Non-pigmented ciliary epithelial cell (primary cell): ENCODE measurements at regions not wholly inside any gene's neighbourhood (a gene's known extent, or its start where the extent isn't known, plus 50 kb on each side); places are given as distances from the start of the nearest gene placed in this dataset.
A peak's percentile ranks its signal among the peaks of the same experiment; 100 is the strongest.

ENCODE experiments used
- DNase-seq: peaks from one replicate; pipeline ENCODE4 v3.0.0-alpha.2; 2010; ENCODE audit warnings: low read depth

GRCh38 chr4:119746951-119747350 is 118.3 kb upstream of the PDE5A start:
- DNase-seq = no peak

- DNase-seq = no peak
These were observed 116.7 kb upstream of the PDE5A start for GRCh38 chr4:119745351-119745750.

GRCh38 chr4:119744580-119744979 is 116.0 kb upstream of the PDE5A start:
- no peak for DNase-seq

DNA sequence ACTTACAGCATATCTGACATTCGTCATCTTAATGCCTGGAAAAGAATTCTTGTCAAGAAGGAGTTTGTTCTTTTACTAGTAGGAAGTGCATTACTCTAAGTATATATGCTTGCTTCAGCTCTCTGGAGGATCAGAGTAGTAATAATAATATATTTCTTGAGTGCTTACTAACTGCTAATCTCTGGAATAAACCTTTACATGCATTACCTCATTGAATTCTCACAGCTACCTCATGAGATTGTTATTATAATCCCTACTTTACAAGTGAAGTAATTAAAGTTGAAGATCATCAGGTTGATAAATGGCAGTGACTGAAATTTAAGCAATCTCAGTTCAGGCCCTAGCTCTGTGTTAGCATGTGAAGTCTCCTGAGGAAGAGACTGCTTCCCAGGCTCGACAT is 115.0 kb upstream of the PDE5A start:
- no peak for DNase-seq

DNA sequence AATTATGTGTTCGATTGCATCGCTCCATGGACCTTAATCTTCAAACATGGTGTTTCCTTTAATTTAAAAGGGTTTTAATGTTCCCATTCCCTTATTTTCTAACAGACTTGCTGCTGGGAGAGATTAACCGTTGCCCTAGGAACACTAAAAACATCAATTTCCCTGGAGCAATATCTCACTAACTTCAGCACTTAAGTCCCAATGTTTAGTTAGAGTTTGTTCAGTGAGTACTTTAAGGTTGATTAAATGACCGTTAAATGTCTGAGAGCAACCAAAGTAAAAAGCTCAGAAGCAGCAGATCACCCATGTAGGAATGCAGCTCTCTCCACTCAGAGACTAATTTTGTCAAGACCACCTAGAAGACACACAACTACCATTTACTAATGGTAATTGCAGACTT is 111.2 kb upstream of the PDE5A start:
- no peak for DNase-seq

DNA sequence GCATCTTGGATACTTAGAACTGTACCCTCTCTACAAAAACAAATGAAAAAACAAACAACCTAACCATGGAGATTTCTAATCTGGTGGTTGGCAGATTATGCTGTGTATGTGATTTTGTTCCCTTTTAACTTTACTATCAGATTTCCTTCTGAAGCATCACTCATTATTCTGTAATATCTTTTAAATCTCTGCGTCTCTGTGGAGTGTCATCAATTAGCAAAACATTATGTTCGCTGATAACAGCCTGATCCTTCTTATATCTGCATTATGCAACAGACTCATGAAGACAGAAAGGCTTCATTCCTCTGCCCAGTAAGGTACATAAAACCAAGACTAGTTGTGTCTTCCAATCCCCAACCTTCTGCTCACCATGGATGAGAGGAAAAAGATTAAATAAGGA is 110.3 kb upstream of the PDE5A start:
- no peak for DNase-seq

DNA sequence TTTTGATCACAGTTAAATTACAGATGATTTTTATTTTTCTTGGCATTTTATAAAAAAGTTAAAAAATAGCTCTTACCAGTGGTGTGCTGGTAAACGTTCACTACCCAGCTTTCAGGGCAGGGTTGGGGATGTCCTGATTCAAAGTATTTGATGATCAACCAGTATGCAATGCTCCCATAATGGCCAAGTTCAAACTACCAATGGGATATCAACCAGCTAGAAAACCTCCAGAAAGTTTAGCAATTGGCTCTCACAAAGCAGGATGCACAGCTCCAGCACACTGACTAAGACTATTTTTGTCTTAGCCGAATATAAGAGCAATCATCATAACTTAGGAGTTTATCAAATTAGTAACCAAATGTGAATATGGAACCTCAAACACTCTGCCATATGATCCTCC is 108.0 kb upstream of the PDE5A start:
- DNase-seq = no peak

GRCh38 chr4:119735165-119735651 is 106.6 kb upstream of the PDE5A start:
- DNase-seq = peak; percentile 96

GRCh38 chr4:119733431-119733830 is 104.8 kb upstream of the PDE5A start:
- DNase-seq = no peak

- DNase-seq = no peak
These were observed 103.2 kb upstream of the PDE5A start for GRCh38 chr4:119731778-119732177.

- DNase-seq = no peak
These were observed 102.6 kb upstream of the PDE5A start for GRCh38 chr4:119731146-119731742.

- no peak for DNase-seq
These were observed 102.0 kb upstream of the PDE5A start for GRCh38 chr4:119730671-119730950.

GRCh38 chr4:119729835-119730670 is 101.4 kb upstream of the PDE5A start:
- peak; percentile 97 for DNase-seq

DNA sequence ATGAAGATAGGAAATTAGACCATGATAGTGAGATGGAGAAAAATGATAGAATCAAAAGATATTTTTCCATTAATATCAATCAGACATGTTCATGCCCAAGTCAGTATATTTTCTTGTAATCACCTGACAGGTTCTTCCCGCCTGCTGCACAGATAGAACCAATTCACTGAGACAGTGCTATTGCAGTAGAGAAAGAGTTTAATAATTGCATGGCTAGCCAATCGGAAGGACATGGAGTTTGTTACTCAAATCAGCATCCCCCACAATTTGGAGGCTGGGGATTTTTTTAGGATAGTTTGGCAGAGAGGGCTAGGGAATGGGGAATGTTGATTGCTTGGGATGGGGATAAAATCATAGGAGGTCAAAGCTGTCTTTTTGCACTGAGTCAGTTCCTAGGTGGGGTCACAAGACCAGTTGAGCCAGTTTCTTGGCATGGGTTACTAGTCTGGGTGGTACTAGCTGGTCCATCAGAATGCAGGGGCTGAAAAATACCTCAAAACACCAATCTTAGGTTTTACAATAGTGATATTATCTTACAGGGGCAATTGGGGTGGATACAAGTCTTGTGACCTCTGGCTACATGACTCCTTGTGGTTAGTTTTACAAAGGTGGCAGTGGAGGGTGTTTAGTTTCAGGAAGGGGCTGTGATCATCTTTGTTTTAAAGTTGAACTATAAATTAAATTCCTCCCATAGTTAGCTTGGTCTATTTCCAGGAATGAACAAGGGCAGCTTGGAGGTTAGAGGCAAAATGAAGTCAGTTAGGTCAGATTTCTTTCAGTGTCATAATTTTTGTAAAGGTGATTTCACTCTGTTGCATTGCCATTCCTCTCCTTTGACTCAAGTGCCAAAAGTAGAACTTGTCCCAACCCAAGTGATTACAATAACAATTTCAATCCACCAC is 100.3 kb upstream of the PDE5A start:
- DNase-seq = no peak

DNA sequence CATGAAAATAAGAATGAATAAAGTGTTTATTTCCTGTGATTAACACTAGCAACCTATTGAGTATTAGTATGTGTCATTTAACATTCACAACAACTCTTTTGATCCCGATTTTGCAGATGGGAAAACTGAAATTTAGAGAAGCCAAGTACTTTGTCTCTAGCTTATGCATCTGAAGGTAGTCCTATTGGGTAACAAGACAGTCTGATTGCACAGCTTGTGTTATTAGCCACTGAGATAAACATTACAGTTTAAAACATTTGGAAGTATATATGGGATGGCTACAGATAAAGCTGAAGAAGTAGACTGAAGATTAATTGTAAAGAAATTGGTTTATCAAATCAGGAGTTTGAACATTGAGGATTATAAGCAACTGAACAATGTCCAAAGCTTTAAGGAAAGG is 99.6 kb upstream of the PDE5A start:
- no peak for DNase-seq

DNA sequence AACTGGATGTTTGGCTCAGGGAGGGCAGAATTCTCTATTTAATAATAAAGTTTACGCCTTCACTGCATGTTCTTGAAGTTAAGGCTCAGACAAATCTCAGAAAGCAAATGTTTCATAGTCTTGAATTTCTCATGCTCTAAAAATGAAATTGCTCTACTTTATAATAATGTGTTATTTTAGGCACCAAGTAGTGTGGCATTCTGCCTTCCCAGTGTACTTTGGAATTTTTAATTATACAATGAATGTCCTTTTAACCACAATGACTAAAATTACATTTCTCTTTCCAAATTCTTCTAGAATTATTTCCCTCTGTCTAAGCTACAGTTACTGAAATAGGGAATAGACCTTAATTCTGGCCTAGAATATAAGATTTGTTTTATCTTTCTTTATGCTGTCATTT is 97.9 kb upstream of the PDE5A start:
- no peak for DNase-seq

- DNase-seq = no peak
These were observed 97.2 kb upstream of the PDE5A start for GRCh38 chr4:119725688-119726330.

- no peak for DNase-seq
These were observed 96.4 kb upstream of the PDE5A start for GRCh38 chr4:119725011-119725410.

DNA sequence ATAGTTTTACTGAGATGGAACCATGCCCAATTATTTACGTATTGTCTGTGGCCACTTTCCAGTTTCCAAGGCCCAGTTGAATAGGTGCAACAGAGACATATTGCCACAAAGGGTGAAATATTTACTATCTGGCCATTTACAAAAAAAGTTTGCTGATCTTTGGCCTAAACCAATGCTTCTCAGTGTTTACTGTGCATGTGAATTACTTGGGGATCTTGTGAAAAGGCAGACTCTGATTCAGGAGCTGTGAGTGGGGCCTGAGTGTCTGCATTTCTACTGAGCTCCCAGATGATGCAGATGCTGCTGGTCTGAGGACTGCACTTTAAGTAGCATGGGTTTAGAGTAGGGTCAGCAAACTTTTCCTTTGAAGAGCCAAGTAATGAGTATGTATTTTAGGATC is 94.1 kb upstream of the PDE5A start:
- DNase-seq = no peak

GRCh38 chr4:119721878-119722277 is 93.3 kb upstream of the PDE5A start:
- DNase-seq = no peak

GRCh38 chr4:119715490-119716445 is 87.2 kb upstream of the PDE5A start:
- no peak for DNase-seq
